Omental fat pad (tissue), 3 donors: ENCODE measurements at regions not wholly inside any gene's neighbourhood (a gene's known extent, or its start where the extent isn't known, plus 50 kb on each side); places are given as distances from the start of the nearest gene placed in this dataset.

ENCODE experiments used
- ATAC-seq: fragments of 150-250 bp; one replicate; pipeline ENCODE4 v1.9.1; 2016; ENCODE audit warnings: mild to moderate bottlenecking, moderate library complexity; ENCODE audit not compliant: low FRiP score
- DNase-seq: peaks from one replicate; pipeline ENCODE4 v3.0.0-alpha.2; 2019; ENCODE audit warnings: low spot score
- TF ChIP-seq, protein P1 (sequence below), 3 donors: fragments of 450-650 bp; IDR thresholded peaks; one replicate each; pipeline ENCODE4 v1.5.1; 2016 to 2017; ENCODE audit warnings: antibody characterized with exemption in 3 of 3, mild to moderate bottlenecking in 3 of 3, moderate library complexity in 2 of 3

DNA sequence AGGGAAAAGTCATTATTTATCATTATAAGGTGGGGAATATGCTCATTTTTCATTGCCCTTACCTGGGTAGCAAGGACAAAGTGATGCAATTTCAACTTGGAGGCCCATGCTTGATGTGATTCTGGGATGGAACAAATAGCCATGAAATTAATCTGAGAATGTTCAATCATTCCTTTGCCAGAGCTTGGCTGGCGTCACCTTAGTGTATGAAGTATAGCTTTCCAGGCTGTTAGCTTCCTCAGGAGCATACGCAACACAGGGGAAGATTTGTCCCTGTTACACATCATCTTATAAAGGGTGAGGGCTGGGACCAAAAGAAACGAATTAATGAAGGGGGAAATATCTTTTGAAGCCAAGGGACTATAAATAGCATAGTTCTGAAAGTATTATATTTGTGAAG, 91.4 kb upstream of the DEPDC1 start:
- TF ChIP-seq, protein P1, sequence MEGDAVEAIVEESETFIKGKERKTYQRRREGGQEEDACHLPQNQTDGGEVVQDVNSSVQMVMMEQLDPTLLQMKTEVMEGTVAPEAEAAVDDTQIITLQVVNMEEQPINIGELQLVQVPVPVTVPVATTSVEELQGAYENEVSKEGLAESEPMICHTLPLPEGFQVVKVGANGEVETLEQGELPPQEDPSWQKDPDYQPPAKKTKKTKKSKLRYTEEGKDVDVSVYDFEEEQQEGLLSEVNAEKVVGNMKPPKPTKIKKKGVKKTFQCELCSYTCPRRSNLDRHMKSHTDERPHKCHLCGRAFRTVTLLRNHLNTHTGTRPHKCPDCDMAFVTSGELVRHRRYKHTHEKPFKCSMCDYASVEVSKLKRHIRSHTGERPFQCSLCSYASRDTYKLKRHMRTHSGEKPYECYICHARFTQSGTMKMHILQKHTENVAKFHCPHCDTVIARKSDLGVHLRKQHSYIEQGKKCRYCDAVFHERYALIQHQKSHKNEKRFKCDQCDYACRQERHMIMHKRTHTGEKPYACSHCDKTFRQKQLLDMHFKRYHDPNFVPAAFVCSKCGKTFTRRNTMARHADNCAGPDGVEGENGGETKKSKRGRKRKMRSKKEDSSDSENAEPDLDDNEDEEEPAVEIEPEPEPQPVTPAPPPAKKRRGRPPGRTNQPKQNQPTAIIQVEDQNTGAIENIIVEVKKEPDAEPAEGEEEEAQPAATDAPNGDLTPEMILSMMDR (IDR thresholded peaks at IDR 0.05): no peak
- ATAC-seq: no peak
- no peak for DNase-seq

DNA sequence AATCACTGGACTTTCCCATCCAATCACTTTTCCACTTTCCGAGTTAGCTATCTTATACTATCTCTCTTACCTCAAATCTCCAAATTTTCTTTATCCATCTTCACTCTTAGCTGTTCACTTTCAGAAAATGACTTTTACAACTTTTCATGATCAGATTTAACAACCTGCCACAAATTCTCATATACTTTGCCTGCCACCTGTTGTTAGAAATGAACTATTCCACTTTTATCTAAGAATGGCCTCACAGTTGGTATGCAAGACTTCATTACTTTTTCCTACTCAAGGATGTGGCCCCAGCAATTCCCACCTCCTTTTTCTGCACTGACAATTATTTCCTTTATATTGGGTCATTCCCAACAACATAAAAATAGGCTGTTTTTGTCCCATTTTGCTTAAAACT, 93.6 kb upstream of the DEPDC1 start:
- DNase-seq: no peak
- no peak for ATAC-seq
- TF ChIP-seq, protein P1 (IDR thresholded peaks at IDR 0.05): no peak

DNA sequence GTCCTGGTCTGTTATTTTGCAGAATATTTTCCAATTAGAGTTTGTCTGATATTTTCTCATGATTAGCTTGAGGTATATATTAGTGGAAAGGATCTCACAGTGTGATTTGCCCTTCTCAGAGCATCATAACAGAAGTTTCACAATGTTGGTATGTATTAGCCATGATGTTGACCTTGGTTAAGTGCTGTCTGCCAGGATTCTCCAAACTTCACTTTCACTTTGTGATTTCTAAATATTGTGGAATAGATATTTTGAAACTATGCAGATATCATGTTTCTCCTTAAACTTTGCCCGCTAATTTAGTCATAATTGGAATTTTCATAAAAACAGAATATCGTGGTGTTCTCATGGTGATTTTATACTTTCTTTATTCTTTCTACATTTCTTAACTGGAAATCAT, 98.0 kb upstream of the DEPDC1 start:
- ATAC-seq (no peak), DNase-seq (no peak)
- TF ChIP-seq, protein P1 (IDR thresholded peaks at IDR 0.05): no peak

DNA sequence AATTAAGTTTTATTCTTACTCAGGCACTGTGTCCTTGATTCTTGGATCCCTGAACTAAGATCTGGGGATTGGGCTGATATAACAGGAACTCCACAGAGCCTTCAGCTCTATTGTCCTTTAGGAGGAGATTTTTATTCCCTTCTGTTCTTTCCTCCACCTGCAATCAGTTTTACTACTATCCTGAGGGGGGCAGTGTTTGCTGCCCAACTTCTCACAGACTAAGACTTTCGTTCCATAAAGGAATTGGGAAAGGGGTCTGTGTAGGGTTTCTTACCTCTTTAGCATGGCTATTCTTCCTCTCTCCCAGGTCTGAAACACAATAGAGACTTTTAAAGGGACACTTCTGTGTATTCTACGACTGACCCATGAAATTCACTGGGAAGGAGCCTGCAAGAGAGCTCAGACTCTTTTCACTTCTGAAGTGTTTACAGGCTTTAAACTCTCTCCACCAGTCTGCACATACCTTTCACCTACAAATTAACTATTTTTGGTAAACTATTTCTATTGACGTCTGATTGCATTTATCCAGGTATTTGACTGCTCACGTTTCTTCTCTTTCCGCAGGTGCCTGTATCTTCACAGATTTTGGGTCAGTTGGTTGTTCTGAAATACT, 103.3 kb upstream of the DEPDC1 start:
- no peak for DNase-seq
- no peak for ATAC-seq
- TF ChIP-seq, protein P1 (IDR thresholded peaks at IDR 0.05): peak in 1 of 3 donors; percentile 23

DNA sequence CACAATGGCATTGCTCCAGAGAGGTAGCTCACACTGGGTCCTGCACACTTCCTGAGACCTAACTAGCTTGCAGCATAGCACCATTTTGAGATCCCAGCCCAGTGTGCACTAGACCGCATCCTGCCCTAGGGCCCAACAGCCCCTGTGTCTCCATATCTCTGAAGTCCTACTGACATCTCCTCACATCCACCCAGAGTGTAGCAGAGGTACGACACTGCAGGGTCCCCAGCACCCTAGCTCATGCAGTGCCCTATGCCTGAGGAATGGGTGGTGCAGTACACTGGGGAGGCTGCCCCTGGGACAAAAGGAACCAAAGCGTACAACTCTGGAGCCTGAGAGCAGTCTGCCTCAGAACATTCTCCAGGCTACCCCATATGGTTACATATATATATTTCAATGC, 111.4 kb upstream of the DEPDC1 start:
- no peak for DNase-seq
- TF ChIP-seq, protein P1 (IDR thresholded peaks at IDR 0.05): no peak
- ATAC-seq: no peak

DNA sequence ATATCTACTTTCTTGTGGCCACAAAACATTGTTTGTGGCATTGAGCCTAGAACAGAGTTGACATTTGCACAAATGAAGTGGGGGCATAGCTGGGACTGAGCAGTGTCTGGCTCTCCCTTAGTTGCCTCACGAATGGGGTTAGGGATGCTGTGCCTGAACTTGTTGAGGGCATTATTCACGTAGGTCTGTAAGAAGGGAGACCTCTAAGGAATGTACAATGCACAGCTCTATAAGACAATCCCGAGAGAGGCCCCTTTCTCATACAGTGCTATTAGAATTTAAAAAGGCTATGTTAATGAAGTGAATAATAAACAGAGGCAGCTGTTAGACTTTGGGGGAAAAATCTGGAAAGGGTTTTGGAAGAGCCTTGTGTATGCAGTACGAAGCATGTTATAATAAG, 118.4 kb upstream of the DEPDC1 start:
- TF ChIP-seq, protein P1 (IDR thresholded peaks at IDR 0.05): no peak
- DNase-seq: no peak
- no peak for ATAC-seq

DNA sequence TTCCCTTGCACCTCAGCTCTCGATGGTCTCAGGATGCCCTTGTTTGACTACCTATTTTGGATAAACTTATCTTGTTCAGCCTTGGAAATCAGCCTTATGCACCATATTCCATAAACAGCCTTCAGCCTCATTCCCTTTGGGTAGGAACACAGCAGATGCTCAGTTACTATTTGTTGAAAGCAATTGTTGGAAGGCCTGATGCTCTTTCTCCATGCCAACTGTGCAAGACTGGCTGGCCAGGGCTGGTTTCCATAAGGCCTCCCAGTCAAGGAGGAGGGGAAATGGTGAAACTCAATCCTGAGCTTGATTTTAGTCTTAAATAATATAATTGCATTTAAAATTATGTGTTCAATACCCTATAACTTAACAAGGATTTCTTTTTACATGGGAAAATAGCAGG, 121.1 kb upstream of the DEPDC1 start:
- TF ChIP-seq, protein P1 (IDR thresholded peaks at IDR 0.05): no peak
- no peak for ATAC-seq
- no peak for DNase-seq
